ENCODE measurements at regions not wholly inside any gene's neighbourhood (a gene's known extent, or its start where the extent isn't known, plus 50 kb on each side); places are given as distances from the start of the nearest gene placed in this dataset.
"Not testable (repeated sequence)": the region's sequence is repeated elsewhere in the genome, so short reads cannot be mapped to it uniquely, and the experiment has no call there.

DNA sequence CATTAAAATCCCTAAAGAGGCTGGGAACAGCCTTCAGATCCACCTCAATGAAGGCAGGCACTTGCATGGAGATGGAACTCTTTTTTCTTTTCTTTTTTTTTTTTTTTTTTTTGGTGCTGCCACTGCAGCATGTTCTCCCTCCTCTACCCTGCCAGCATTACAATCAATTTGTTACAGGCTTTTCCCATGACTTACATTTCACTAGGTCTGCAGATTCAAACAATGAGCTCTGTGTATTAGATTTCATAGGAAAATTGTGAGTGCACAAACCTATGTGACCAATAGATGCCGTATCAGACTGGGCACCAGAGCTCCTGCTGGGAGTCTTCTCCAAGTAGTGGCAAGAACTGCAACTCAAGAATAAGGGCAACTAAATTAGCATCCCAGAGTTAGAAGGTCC lies 63.8 kb upstream of the GABRQ start:
- Histone ChIP-seq H3K4me1 (replicated peaks in 1 of 2) (no peaks in the 10 kb centered on the region), H3K27ac (no peak overlapping the region), H3K4me3 (no peak overlapping the region), H3K36me3 (replicated peaks in 1 of 2) (no peaks in the 10 kb centered on the region), H3K9me3 (replicated peaks in 1 of 3) (no peaks in the 10 kb centered on the region), H3K27me3 (no peaks in the 10 kb centered on the region)
- intact Hi-C loops (cut with DNase I), result no loop called here
- DNase-seq, result no peak
- 78 to 86% (median 84%) methylated on average over 1 of the region's 1 CpG; no CpG with 5 or more reads in 1 of the 4 donors for WGBS, 4 donors
- TF ChIP-seq POLR2A (IDR thresholded peaks at IDR 0.05), result no peak
- TF ChIP-seq, protein P1, sequence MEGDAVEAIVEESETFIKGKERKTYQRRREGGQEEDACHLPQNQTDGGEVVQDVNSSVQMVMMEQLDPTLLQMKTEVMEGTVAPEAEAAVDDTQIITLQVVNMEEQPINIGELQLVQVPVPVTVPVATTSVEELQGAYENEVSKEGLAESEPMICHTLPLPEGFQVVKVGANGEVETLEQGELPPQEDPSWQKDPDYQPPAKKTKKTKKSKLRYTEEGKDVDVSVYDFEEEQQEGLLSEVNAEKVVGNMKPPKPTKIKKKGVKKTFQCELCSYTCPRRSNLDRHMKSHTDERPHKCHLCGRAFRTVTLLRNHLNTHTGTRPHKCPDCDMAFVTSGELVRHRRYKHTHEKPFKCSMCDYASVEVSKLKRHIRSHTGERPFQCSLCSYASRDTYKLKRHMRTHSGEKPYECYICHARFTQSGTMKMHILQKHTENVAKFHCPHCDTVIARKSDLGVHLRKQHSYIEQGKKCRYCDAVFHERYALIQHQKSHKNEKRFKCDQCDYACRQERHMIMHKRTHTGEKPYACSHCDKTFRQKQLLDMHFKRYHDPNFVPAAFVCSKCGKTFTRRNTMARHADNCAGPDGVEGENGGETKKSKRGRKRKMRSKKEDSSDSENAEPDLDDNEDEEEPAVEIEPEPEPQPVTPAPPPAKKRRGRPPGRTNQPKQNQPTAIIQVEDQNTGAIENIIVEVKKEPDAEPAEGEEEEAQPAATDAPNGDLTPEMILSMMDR (IDR thresholded peaks at IDR 0.05), result no peak

DNA sequence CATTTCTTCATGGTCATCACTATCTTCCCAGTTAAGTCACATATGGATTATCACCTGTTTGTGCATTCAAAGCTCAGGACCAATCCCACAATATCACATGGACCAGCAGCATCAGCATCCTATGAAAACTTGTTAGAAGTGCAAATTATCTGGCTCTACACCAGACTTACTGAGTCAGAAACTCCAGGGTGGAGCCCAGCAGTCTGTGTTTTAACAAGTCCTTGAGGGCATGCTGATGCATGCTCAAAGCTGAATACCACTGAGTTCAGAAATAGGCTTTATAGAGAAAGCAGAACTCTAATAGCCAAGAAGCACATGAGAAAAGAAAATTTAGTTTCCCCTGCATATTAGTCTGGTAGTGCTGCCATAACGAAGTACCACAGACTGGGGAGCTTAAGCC lies 62.4 kb upstream of the GABRQ start:
- peak in 1 of 7 donors; percentile 10 for DNase-seq
- no peak overlapping the region for H3K27ac ChIP-seq
- 38 to 75% (median 57%) methylated on average over 1 of the region's 1 CpG for WGBS, 4 donors
- no peaks in the 10 kb centered on the region for H3K36me3 ChIP-seq (replicated peaks in 1 of 2)
- TF ChIP-seq, protein P1 (IDR thresholded peaks at IDR 0.05), result no peak
- TF ChIP-seq POLR2A (IDR thresholded peaks at IDR 0.05), result no peak
- no peaks in the 10 kb centered on the region for H3K9me3 ChIP-seq (replicated peaks in 1 of 3)
- H3K4me1 ChIP-seq (replicated peaks in 1 of 2), result no peaks in the 10 kb centered on the region
- no peak overlapping the region for H3K4me3 ChIP-seq
- intact Hi-C loops (cut with DNase I), result no loop called here
- peaks cover 6% of the 10 kb centered on the region for H3K27me3 ChIP-seq

- H3K9me3 ChIP-seq (replicated peaks in 1 of 3); H3K4me3 ChIP-seq; H3K4me1 ChIP-seq (replicated peaks in 1 of 2); H3K36me3 ChIP-seq (replicated peaks in 1 of 2); intact Hi-C loops (cut with DNase I); DNase-seq; H3K27me3 ChIP-seq; H3K27ac ChIP-seq: not testable (repeated sequence)
- WGBS, 4 donors, result 86 to 95% (median 95%) methylated on average over 2 to 3 of the region's 3 CpGs
These were observed 50.2 kb upstream of the GABRQ start for GRCh38 chrX:152587523-152587922.

All from adrenal gland (tissue), 9 donors.